GM21576 (cell line): ENCODE measurements at regions not wholly inside any gene's neighbourhood (a gene's known extent, or its start where the extent isn't known, plus 50 kb on each side); places are given as distances from the start of the nearest gene placed in this dataset.

Experiments
- ATAC-seq: cut with Tn5 transposase; IDR thresholded peaks from one replicate; pipeline ENCODE4 v1.9.1; 2021; ENCODE audit warnings: mild to moderate bottlenecking, moderate library complexity; ENCODE audit not compliant: unreplicated experiment

- no peak for ATAC-seq
These were observed 93.6 kb upstream of the PITX1 start for GRCh38 chr5:135127439-135128240.

GRCh38 chr5:135126688-135127438 is 92.8 kb upstream of the PITX1 start:
- ATAC-seq: no peak

GRCh38 chr5:135124724-135125123 is 90.7 kb upstream of the PITX1 start:
- no peak for ATAC-seq

GRCh38 chr5:135124128-135124527 is 90.1 kb upstream of the PITX1 start:
- ATAC-seq: no peak

GRCh38 chr5:135122797-135123196 is 88.8 kb upstream of the PITX1 start:
- ATAC-seq: no peak

DNA sequence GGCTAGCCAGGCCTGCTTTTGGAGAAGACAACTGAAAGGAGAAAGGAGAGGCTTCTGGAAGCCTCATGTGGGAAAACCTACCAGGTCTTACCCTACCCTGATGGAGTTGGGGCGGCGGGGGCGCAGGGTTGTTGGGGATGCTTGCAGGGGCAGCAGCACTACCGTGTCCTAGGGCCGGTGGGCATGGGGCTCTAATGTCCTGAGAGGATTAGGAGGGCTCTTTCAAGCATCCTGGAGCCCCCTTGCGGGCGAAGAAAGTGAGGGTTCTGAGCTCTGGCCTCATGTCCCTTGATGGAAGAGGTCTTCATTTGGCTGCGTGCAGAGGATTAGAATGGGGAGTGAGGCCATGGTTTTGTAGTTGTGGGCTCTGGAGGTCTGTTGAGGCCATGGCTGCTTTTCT is 86.9 kb upstream of the PITX1 start:
- ATAC-seq: no peak

GRCh38 chr5:135119481-135119880 is 85.5 kb upstream of the PITX1 start:
- ATAC-seq: no peak

GRCh38 chr5:135117590-135117989 is 83.6 kb upstream of the PITX1 start:
- no peak for ATAC-seq

DNA sequence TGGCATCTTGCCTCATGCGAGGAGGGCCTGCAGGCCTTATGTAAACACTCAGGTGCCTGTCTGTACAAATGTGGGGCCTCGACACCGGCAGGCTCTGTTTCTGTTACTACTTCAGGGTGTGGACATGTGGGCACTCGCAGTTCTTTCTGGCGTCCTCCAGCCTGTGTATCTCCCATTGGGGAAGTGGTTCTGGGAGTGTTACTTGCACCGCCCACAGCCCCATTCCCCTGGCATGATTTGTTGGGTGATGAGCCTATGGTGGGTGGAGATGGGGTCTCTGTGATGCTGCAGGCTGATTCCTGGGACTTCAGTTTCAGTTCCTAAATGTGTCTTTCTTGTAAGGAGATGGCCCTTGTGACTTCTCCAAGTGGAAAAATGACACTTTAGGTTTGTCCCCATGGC is 82.1 kb upstream of the PITX1 start:
- ATAC-seq: no peak

- ATAC-seq: no peak
These were observed 81.6 kb upstream of the PITX1 start for GRCh38 chr5:135115591-135115990.

DNA sequence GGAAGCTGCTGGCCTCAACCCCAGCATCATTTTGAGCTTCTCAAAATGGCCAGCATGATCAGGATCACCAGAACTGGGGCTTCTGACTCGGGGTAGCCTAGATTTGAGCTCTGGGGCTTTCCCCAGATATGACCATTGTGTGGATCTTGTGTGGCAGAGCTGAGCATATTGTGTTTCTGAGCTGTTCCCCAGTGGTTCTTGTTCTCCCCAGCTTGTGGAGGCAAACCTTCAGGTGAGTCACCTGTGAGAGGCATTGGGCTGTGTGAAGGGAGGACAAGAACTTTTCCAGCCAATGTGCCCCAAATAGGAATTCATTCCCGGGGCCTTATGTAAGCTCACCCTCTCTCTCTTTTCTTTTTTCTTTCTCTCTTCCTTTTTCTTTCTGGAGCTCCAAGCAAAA is 80.7 kb upstream of the PITX1 start:
- ATAC-seq: no peak

DNA sequence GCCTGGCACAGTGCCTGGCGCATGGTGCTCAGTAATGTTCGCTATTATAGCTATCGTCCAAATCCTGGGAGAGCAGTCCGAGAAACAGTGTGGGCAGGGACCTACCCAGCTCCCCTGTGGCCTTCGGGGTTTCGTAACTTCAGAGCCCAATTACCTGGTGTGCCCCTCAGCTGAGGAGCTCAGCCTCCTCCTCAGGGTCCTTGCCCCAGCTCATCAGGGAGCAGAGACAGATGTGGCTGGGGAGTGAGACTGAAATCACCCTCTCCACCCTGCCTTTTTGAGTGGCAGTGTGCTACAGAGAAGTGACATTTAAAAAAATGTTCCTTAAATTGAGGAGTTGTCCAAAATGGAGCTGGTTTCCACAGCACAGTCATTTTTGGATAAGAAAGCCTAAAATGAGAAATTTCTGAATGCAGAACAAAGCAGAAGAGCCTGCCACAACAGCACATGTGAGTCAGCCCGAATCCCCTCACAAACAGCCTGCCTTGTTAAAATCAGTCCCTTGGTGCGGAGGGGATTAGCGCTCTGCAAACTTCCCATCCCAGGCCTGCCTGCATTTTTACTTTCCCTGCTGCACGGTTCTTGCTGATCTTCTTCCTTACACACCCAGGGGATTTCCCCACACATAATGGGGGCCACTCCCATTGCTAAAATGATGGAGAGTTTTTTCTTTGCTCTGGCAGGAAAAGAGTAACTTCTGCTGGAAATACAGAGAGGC is 78.1 kb upstream of the PITX1 start:
- ATAC-seq: no peak

- no peak for ATAC-seq
These were observed 77.0 kb upstream of the PITX1 start for GRCh38 chr5:135110785-135111596.

- ATAC-seq: no peak
These were observed 75.0 kb upstream of the PITX1 start for GRCh38 chr5:135108992-135109391.

DNA sequence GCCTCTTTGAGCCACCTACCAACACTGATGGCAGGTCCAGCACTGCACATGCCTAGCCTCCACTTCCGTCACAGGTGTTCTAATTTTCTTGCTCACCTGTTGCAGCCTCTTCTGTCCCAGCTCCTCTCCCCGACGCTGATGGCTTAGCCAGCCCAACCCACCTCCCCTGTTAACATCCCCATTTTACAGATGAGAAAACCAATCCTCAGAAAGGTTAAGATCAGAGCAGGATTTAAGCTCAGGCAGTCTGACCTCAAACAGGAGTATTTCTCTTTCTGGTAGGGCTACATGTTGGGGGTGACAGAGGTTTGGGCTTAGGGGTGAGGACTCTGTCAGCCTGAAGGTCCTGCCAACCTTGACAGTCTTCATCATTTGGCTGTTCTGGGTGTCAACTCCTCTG is 74.5 kb upstream of the PITX1 start:
- ATAC-seq: no peak

DNA sequence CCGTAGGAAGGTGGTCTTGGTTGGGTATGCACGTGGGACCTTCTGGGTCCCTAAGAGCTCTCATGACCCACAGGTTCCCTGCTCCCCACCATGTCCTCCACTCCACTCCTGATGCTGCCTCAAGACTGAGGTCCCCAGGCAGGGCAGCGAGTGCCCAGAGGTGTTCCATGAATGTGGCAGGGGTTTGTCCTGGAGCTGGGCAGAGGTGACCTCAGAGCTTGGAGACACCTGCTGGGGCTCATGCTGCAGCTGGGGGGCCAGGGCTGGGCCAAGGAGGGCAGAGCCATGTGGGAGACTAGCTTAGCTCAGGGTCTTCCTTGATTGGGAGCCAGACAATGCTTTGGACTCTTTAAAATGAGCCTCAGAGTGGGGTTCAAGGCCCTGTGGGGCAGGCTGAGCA is 74.0 kb upstream of the PITX1 start:
- ATAC-seq: no peak

DNA sequence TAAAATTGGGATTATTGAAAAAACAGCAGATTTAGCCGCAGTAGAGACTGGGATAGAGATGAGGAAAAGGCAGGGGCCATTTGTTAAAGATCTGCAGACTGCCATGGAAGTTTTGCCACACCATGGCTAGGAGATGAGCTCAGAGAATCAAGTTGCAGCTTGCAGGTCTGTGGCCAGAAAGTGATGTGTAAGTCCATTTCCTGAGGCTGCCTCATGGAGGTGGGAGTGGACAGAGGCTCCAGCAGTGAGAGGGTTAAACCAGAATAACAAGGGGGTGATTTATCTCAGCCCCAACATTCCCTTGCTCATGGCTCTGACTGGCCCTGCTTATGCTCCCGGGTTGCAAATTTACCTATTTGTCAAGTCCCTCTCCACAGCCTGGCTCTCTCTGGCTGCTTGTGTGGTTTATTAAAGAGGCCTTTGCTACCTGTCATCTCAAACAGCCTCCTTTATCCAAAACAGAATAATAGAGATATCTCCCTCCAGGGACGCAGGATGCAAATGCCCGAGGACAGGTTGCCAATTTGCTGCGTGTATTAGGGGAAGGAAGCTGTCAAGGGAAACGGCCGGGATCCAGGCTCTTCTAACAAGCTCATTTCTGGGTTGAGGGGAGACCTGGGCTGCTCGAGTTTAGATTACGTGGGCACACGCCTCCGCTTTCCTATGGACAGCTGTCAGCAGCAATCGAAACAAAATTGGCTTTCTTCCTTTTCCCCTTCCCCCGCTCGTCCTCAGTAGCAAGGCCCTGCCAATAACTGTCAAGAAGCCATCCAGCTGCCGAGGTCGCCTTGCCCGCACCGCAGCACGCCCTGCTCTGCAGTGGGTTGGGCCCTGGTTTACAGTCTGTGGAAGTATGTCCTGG is 72.8 kb upstream of the PITX1 start:
- ATAC-seq: no peak

DNA sequence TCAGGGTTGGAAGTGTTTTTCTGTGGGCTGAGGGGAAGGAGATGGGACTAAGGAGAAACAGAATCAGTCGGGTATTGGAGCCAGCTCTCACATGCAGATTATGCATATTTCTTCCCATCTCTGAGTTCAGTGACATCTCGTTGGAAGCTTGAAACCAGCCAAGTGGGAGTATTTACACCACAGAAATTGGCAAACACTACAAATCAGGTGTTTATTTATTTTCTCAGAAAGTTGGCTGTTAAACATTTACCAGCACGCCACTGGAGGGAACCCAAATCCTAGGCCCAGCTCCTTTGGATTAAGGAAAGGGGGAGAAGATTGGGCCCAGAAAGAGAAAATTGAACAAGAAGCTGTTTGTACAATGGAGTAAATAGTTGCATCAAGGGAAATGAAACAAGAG is 72.1 kb upstream of the PITX1 start:
- ATAC-seq: no peak

DNA sequence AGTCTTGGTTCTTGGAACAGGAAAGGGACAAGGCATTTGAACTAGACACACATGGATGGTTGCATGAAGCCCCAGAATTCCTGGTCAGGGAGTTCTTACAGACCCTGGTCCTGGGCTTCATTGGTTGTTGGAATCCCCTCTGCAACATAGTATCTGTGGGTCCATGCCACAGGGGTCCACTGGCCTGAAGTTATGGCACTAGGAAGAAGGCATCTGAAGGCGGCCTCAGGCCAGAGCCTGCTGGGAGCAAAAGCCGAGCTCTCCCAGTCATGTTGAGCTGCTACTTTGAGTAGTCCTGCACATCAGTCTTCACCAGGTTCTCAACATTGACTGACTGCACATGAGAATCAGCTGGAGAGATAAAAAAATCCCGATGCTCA is 71.1 kb upstream of the PITX1 start:
- no peak for ATAC-seq

DNA sequence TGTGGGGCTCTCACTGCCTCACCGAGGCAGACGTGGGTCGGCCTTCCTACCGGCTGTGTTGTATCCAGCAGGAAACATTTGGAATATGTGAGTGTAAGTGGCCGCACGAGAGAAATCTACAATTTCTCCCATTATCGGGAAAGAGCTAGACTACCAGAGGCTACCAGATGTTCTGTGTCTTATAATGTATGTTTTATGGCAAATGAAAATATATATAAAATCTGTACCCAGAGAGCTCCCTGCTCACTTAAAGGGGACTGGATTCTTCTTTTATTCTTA is 69.5 kb upstream of the PITX1 start:
- no peak for ATAC-seq
